HepG2 (cell line): ENCODE measurements at regions not wholly inside any gene's neighbourhood (a gene's known extent, or its start where the extent isn't known, plus 50 kb on each side); places are given as distances from the start of the nearest gene placed in this dataset.

ENCODE experiments used
- ATAC-seq: fragments of 200-7000 bp; cut with Tn5 transposase; 3 replicates; pipeline ENCODE4 v1.9.1; 2020; ENCODE audit warnings: mild to moderate bottlenecking, moderate library complexity
- BruUV-seq: library from RNA; stranded (reverse); fragments of 400-500 nt; replicated peaks from 2 replicates; lab custom pipeline; 2021; lab: Mats Ljungman, UMichigan
- CTCF ChIA-PET: fragments of 300-600 bp; formaldehyde crosslinking; extraction: SDS; loops from one replicate; lab custom pipeline; 2021; ENCODE audit warnings: low total read pairs, inconsistent platforms, low intra/inter-chr PET ratio; lab: Yijun Ruan, JAX
- POLR2A ChIA-PET: fragments of 350-600 bp; sonication (Branson Sonifier 250); formaldehyde crosslinking; loops from one replicate; lab custom pipeline; 2020; ENCODE audit warnings: antibody characterized with exemption, inconsistent platforms; lab: Yijun Ruan, JAX
- DNase-seq: peaks from one replicate; pipeline ENCODE4 v3.0.0-alpha.2; 2015; ENCODE audit warnings: low spot score
- FAIRE-seq: peaks from 3 replicates; lab custom pipeline; 2011; peaks lifted over from hg19 to GRCh38; lab: Jason Lieb, UNC
- H2AFZ ChIP-seq: one replicate; pipeline ENCODE4 v1.6.1; 2011; ENCODE audit warnings: low read length, inconsistent platforms
- H3K27ac ChIP-seq: fragments of 300-600 bp; 3 replicates; pipeline ENCODE4 v1.8.0; 2011; ENCODE audit warnings: mixed run types, mild to moderate bottlenecking, mixed read lengths, low read length, inconsistent platforms; ENCODE audit not compliant: insufficient read depth; ENCODE audit errors: extremely low read length
- H3K27me3 ChIP-seq, 2 experiments: fragments of 200-600 bp in 1 of 2; 2 replicates in 1 of 2; 3 replicates in 1 of 2; pipeline versions ENCODE4 v1.6.0 to v1.8.0; 2011; ENCODE audit warnings: low read length in 2 of 2, mild to moderate bottlenecking in 2 of 2, moderate library complexity in 2 of 2, inconsistent platforms in 1 of 2; ENCODE audit not compliant: insufficient read depth in 2 of 2, control insufficient read depth in 1 of 2
- H3K36me3 ChIP-seq, 2 experiments: fragments of 200-600 bp in 1 of 2; replicated peaks in 1 of 2; 2 replicates in 1 of 2; 3 replicates in 1 of 2; pipeline versions ENCODE4 v1.5.1 to v1.8.0; 2011; ENCODE audit warnings: low read length in 2 of 2, inconsistent platforms in 1 of 2; ENCODE audit not compliant: insufficient read depth in 2 of 2, control insufficient read depth in 1 of 2
- H3K4me1 ChIP-seq: 2 replicates; pipeline ENCODE4 v1.5.1; 2012; ENCODE audit warnings: low read length, inconsistent platforms; ENCODE audit not compliant: insufficient read depth
- H3K4me2 ChIP-seq: 2 replicates; pipeline ENCODE4 v1.6.0; 2011; ENCODE audit warnings: low read depth, low read length, inconsistent platforms
- H3K4me3 ChIP-seq, 3 experiments: fragments of 200-600 bp in 1 of 3; sonication (generic), shearing (Covaris generic) in 1 of 3; replicated peaks in 1 of 3; 2 replicates each; pipeline ENCODE4 v1.5.1; 2011 to 2016; ENCODE audit warnings: low read length in 3 of 3, inconsistent platforms in 2 of 3, low read depth in 2 of 3, mild to moderate bottlenecking in 2 of 3, control low read depth in 1 of 3, mixed read lengths in 1 of 3; ENCODE audit not compliant: insufficient read depth in 1 of 3
- H3K79me2 ChIP-seq: one replicate; pipeline ENCODE4 v1.6.1; 2011; ENCODE audit warnings: low read length, inconsistent platforms; ENCODE audit not compliant: insufficient read depth
- H3K9ac ChIP-seq: 2 replicates; pipeline ENCODE4 v1.6.0; 2011; ENCODE audit warnings: mild to moderate bottlenecking, low read depth, low read length, inconsistent platforms; ENCODE audit not compliant: insufficient read depth
- H3K9me3 ChIP-seq: 2 replicates; pipeline ENCODE4 v1.5.1; 2012; ENCODE audit warnings: mild to moderate bottlenecking, low read length
- H4K20me1 ChIP-seq: 2 replicates; pipeline ENCODE4 v1.6.0; 2011; ENCODE audit warnings: inconsistent platforms, mild to moderate bottlenecking, low read length, moderate library complexity; ENCODE audit not compliant: insufficient read depth
- ATF4 ChIP-seq, 2 experiments: fragments of 450-650 bp in 1 of 2; sonication (generic) in 1 of 2; formaldehyde crosslinking; IDR thresholded peaks; 2 replicates each; pipeline versions ENCODE4 v1.5.0 to v1.8.0; 2020 to 2022; ENCODE audit warnings: mild to moderate bottlenecking in 1 of 2, missing genetic modification reagents in 1 of 2
- HNF4G ChIP-seq, 2 experiments: sonication (generic) in 1 of 2; formaldehyde crosslinking in 1 of 2; IDR thresholded peaks; 2 replicates each; pipeline versions ENCODE4 v1.4.0 to v1.6.1; 2011 to 2020; ENCODE audit warnings: borderline replicate concordance in 2 of 2, low read depth in 2 of 2, mild to moderate bottlenecking in 2 of 2, low read length in 1 of 2, missing genetic modification reagents in 1 of 2, moderate library complexity in 1 of 2
- HOMEZ ChIP-seq: IDR thresholded peaks from 2 replicates; pipeline ENCODE4 v1.6.1; 2016; ENCODE audit warnings: low read depth
- IKZF5 ChIP-seq: IDR thresholded peaks from 2 replicates; pipeline ENCODE4 v1.6.1; 2018; ENCODE audit warnings: missing genetic modification reagents, mild to moderate bottlenecking, missing compliant biosample characterization
- JUND ChIP-seq: sonication (generic); formaldehyde crosslinking; IDR thresholded peaks from 2 replicates; pipeline ENCODE4 v1.8.0; 2022; ENCODE audit warnings: mild to moderate bottlenecking, missing genetic modification reagents
- NONO ChIP-seq, 2 experiments: fragments of 450-650 bp in 1 of 2; sonication (generic) in 1 of 2; formaldehyde crosslinking in 1 of 2; IDR thresholded peaks in 1 of 2; conservative IDR thresholded peaks in 1 of 2; 2 replicates each; pipeline versions ENCODE4 v1.6.1 to v1.8.0; 2017 to 2022; ENCODE audit warnings: mild to moderate bottlenecking in 1 of 2, missing genetic modification reagents in 1 of 2, moderate library complexity in 1 of 2
- POLR2AphosphoS5 ChIP-seq: IDR thresholded peaks from 2 replicates; pipeline ENCODE4 v1.6.1; 2012; ENCODE audit warnings: low read depth, low read length
- RELA ChIP-seq: sonication (generic); formaldehyde crosslinking; IDR thresholded peaks from 2 replicates; pipeline ENCODE4 v1.4.0; 2020; ENCODE audit warnings: missing genetic modification reagents
- SNAPC4 ChIP-seq: sonication (generic); formaldehyde crosslinking; IDR thresholded peaks from 2 replicates; pipeline ENCODE4 v1.4.0; 2020; ENCODE audit warnings: mild to moderate bottlenecking, missing genetic modification reagents
- TRIM24 ChIP-seq: sonication (generic); formaldehyde crosslinking; IDR thresholded peaks from 2 replicates; pipeline ENCODE4 v1.8.0; 2022; ENCODE audit warnings: mild to moderate bottlenecking, missing genetic modification reagents
- YEATS4 ChIP-seq: sonication (generic); formaldehyde crosslinking; IDR thresholded peaks from 2 replicates; pipeline ENCODE4 v1.4.0; 2020; ENCODE audit warnings: missing genetic modification reagents, borderline replicate concordance
- ZFX ChIP-seq: sonication (generic); formaldehyde crosslinking; IDR thresholded peaks from 2 replicates; pipeline ENCODE4 v1.4.0; 2020; ENCODE audit warnings: mild to moderate bottlenecking, low read depth, missing genetic modification reagents, moderate library complexity
- ZNF598 ChIP-seq: sonication (generic); formaldehyde crosslinking; IDR thresholded peaks from 2 replicates; pipeline ENCODE4 v1.5.1; 2020; ENCODE audit warnings: mild to moderate bottlenecking, missing genetic modification reagents, borderline replicate concordance
- ZNF644 ChIP-seq: IDR thresholded peaks from 2 replicates; pipeline ENCODE4 v1.6.1; 2016; ENCODE audit warnings: low read depth
- ZNF761 ChIP-seq: sonication (generic); formaldehyde crosslinking; conservative IDR thresholded peaks from 2 replicates; pipeline ENCODE4 v1.4.0; 2020; ENCODE audit warnings: mild to moderate bottlenecking, missing genetic modification reagents
- WGBS: methylation state at CpG from one replicate; pipeline ENCODE4 v1.1.6; 2017; ENCODE audit warnings: low lambda C conversion rate; 5-methylcytosine and 5-hydroxymethylcytosine counted together
- in situ Hi-C: cut with HindIII; loops from 2 replicates; pipeline ENCODE4 v1.10.0; 2017; ENCODE audit warnings: low pct_unique_long_range_greater_than_20kb; ENCODE audit not compliant: extremely low pct_ligation_motif_present
- intact Hi-C: fragments of 100-400 bp; cut with micrococcal nuclease; formaldehyde crosslinking; loops from one replicate; pipeline ENCODE4 v1.10.0; 2022; ENCODE audit not compliant: unreplicated experiment

- intact Hi-C loops (no loop called here), in situ Hi-C loops (no loop called here)
- Histone ChIP-seq H3K9me3 (no peaks in the 10 kb centered on the region), H4K20me1 (no peaks in the 10 kb centered on the region), H3K27ac (no peak overlapping the region), H3K4me2 (no peak overlapping the region), H3K9ac (no peak overlapping the region), H2AFZ (no peak overlapping the region), H3K4me1 (no peaks in the 10 kb centered on the region), H3K27me3 (no peaks in the 10 kb centered on the region), H3K36me3 (no peaks in the 10 kb centered on the region), H3K79me2 (no peaks in the 10 kb centered on the region), H3K4me3 (no peak overlapping the region)
- ChIA-PET POLR2A (no interaction called here), CTCF (no interaction called here)
- 0% methylated on average over 2 of the region's 2 CpGs for WGBS
- DNase-seq (no peak), FAIRE-seq (no peak), ATAC-seq (no peak)
- BruUV-seq, result no TSS peak
- TF ChIP-seq YEATS4 (CRISPR knock-in tag) (no peak), ZNF598 (CRISPR knock-in tag) (no peak), ZNF644 (CRISPR knock-in tag) (no peak), ZNF761 (no peak), POLR2AphosphoS5 (no peak), TRIM24 (CRISPR knock-in tag) (no peak), IKZF5 (CRISPR knock-in tag) (no peak), HNF4G (IDR thresholded peaks at IDR 0.05; ENCODE audit: borderline replicate concordance, low read depth, low read length) (no peak), HNF4G (CRISPR knock-in tag; IDR thresholded peaks at IDR 0.05; ENCODE audit: borderline replicate concordance, low read depth) (no peak), SNAPC4 (CRISPR knock-in tag) (no peak), ZFX (CRISPR knock-in tag) (no peak), RELA (CRISPR knock-in tag) (no peak), JUND (CRISPR knock-in tag) (no peak), HOMEZ (no peak), NONO (IDR thresholded peaks at IDR 0.05) (no peak), NONO (CRISPR knock-in tag; conservative IDR thresholded peaks at IDR 0.05) (no peak), ATF4 (CRISPR knock-in tag; IDR thresholded peaks at IDR 0.05) (no peak)
Observed at GRCh38 chr9:82147798-82148425, 159.3 kb downstream of the SPATA31D1 start.
